ENCODE measurements at regions not wholly inside any gene's neighbourhood (a gene's known extent, or its start where the extent isn't known, plus 50 kb on each side); places are given as distances from the start of the nearest gene placed in this dataset.
A peak's percentile ranks its signal among the peaks of the same experiment; 100 is the strongest.

DNA sequence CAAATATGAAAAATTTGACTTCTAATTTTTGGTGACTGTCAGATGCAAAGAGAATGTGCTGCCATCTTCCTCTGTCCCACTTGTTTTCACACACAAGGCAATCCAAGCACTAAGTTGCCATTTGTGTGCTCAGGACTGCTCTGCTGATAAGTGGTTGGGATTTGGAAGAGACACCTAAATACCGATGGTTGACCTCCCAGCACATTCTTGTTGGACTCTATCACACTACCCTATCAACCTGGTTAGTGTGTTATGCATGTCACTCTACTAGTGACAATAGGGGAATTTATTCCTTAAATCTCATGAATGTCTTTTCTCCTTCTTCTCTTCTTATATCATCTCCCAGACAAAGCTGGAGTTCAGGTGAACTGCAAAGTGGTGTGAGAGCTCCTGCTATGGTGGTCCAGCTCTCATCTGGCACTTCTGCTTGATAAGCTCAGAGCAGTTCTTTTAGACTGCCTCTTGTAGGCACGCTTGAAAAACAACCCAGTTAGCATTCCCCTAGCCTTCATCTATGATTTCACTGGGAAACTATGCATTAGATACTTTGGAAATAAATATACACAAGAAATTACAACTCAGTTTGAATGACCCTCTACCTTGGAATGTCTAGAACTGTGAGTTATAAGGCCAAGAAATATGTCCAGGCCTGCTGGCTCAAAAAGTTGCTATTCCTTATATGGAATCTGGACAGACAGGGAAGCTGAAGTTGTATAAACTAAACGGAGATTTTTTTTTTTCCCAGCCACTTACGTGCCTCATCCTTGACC, 404.8 kb downstream of the MEIS1 start:
- DNase-seq (ENCODE audit: low read depth in 3 of 3, low spot score in 2 of 3), result no peak

DNA sequence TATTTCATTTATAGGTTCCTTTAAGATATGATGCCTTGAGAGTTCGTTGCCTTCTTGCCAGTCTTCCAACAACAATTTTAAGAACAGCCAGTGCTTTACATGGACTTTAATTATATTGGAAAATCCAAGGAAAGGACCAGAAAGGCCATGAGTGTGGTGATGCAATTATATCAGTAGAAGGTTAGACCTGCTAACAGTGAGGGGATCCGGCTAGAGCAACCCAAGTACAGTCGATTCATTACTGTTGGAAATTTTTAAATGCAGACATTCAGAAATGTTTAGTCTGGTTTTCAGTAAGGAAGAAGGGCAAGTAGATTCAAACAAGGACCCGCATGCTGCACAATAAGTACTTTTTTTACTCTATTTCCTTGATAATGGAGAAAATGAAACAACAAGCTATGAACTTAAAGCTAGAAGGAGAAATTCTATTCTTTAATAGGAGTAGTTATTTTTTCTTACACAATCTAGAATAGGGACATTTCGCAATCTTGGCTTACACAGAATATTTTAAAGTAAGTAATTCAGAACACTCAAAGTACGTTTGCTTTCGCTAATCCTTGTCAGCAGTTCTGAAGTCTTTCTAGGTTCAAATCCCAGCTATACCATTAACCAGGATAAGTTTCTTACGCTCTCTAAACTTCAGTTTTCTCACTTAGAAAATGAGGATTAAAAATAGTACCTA, 405.5 kb downstream of the MEIS1 start:
- no peak for DNase-seq (ENCODE audit: low read depth in 3 of 3, low spot score in 2 of 3)

DNA sequence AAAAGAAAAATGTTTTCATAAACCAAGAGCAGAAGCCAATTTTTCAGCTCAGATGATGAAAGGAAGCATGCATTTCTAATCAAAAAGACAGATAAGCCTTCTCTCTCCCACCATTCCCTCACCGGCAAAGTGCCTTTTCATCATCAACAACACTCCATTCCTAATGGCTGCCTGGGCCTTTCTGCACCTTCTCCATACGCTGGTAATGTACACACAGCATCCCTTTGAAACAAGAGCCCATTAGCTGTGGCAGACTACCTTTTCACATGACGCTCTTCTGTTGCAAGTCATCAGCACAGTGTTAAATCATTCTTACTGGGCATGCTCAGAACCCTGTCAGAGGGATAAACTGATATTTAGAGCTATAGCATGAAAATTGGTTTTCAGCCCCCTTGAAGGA, 408.9 kb downstream of the MEIS1 start:
- no peak for DNase-seq (ENCODE audit: low read depth in 3 of 3, low spot score in 2 of 3)

DNA sequence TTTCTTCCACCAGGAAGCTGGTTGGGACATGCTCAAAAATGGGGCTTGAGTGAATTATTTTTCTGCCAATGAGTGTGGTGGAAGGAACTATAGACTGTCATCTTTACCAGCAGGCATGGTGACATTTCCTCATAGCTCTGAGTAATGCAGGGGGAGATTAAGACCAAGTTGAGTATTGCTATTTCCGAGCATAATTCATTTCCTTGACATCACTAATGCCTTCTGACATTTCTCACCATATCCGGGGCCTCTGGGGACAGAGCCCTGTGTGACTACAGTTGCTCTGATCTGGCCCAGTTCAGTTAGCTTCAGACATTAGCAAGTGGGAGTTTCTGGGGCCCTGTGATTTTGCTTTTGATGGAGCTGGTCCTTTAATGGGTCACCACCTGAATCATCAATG, 410.4 kb downstream of the MEIS1 start:
- no peak for DNase-seq (ENCODE audit: low read depth in 3 of 3, low spot score in 2 of 3)

DNA sequence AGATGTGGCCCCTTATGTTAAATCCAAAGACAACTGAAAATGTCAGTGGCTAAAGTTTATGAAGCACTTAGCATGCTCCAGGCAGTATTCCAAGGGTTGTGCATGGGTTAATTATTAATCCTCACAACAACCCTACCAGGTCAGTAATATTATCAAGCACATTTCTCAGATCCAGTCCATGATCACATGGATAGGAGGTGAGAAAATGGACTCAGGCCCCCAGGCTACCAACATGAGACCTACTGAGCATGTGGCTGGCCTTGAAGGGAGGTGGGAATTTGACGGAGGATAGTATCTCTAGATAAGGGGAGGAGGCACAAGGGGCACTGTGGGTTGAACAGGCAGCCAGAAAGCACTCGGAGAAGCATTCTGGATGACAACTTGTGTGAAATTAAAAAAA, 412.0 kb downstream of the MEIS1 start:
- no peak for DNase-seq (ENCODE audit: low read depth in 3 of 3, low spot score in 2 of 3)

DNA sequence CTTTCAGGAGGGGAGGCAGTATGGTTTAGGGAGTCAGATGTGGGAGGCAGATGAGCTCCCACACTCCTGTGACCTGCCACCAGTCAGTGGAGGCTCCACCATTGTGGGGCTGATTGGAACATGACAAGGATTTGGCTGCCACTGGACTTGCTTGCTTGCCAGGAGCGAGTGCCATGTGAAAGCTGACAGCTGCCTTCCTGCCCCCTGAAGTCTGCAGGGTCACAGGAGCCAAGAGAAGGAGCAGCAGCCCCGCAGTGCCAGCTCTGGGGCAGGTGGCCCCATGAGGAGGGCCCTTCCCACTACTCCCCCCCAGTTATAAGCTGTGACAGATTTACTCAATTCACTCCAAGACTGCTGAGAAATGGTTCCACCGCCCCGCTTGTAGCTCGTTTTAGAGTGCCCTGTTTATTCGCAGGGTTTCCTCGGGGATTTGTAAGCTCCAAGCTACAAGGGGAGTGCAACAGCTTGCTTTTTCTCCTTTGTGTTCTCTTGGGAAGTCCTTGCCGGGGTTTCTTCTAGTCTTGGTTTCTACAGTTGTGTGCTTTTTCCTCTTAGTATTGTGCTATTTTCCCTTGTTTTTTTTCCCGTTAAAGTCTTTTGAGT, 414.3 kb downstream of the MEIS1 start:
- no peak for DNase-seq (ENCODE audit: low read depth in 3 of 3, low spot score in 2 of 3)

DNA sequence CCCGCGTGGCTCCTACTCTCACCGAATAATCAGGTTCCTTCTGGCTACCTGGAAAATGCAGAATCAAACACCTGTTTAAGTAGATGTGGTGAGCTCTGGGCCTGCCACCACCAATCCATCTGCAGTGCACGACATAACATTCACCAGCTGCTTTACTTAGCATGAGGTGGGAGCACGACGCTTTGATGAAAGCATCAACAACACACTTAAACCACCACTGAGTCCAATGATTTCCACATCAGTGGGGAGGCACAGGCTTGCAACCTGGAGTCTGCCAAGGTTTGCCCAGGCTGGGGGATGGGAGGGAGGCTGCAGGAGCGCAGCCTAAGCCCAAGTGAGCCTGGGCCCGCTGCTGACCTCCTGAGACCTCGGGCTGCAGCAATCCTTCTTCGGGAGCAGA, 415.5 kb downstream of the MEIS1 start:
- no peak for DNase-seq (ENCODE audit: low read depth in 3 of 3, low spot score in 2 of 3)

DNA sequence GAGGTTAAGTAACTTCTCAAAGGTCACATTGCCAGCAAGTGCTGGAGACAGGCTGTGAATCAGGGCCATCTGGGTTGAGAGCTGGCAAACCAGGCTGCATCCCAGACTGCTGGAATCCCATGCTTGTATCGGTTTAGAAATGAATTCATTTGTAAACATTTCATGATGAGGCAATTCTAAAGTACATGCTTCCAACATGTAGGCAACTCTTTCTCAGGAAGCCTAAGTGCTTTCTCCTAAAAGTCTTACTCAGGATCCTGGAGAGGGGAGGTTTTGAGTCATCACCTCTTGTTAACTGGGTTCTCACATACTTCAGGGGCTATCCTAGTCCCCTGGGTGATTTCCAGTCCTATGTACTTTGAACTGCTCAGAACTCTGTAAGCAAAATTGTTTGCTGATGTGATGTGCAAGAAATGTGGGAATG, 416.5 kb downstream of the MEIS1 start:
- DNase-seq (ENCODE audit: low read depth in 3 of 3, low spot score in 2 of 3), result no peak

DNA sequence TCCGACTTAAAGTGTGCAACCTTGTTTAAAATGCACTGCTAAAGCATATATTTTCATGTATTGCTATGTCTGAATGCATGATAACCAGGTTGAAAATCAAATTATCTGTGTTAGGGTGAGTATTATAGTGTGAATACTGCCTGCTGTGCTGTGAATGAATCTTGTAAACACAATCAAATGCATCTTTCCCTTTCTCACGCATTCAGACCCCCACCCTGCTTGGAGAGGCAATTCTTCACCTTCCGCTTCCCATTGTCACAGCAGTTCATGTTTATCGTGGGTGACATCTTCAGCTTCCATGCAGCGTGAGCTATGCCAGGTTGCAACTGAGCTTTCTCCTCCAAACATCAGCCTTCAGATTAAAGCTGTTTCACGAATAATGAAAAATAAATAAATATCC, 418.0 kb downstream of the MEIS1 start:
- DNase-seq (ENCODE audit: low read depth in 3 of 3, low spot score in 2 of 3), result no peak

DNA sequence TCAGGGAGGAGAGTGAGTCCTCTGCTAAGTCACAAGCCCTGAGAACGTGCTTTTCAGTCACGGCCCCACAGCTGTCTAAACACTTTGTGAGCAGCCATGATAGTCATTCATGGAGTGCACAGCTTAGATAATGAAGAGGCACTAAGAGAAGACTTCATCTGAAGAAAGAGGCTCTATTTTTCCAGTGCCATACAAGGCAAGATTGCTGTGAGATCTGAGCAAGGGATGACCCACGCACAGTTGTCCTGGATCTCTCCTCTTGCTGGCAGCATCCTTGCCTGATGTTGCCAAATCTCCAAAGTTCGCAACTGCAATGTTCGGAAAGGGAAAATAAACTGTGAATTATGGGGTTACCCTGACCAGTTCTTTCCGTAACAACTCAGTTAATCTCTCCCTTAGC, 418.7 kb downstream of the MEIS1 start:
- DNase-seq (ENCODE audit: low read depth in 3 of 3, low spot score in 2 of 3), result no peak

DNA sequence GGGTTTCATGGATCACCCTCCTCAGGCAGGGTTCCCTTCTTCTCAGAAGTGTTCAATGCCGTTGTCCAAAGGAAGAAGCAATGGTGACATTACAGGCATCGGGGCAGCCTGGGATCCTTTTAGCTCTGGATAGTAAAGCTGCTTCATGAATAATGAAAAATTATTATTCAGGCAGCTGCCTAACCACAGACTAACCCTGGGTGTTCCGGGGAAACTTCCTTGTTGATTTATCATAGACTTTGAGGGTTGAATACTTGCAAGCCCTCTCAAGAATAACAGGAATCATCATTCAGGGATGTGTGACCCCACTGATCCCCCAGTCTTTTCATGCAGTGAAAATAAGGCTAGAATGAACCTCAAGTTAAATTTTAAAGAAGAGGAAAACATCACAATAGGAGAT, 419.4 kb downstream of the MEIS1 start:
- no peak for DNase-seq (ENCODE audit: low read depth in 3 of 3, low spot score in 2 of 3)

DNA sequence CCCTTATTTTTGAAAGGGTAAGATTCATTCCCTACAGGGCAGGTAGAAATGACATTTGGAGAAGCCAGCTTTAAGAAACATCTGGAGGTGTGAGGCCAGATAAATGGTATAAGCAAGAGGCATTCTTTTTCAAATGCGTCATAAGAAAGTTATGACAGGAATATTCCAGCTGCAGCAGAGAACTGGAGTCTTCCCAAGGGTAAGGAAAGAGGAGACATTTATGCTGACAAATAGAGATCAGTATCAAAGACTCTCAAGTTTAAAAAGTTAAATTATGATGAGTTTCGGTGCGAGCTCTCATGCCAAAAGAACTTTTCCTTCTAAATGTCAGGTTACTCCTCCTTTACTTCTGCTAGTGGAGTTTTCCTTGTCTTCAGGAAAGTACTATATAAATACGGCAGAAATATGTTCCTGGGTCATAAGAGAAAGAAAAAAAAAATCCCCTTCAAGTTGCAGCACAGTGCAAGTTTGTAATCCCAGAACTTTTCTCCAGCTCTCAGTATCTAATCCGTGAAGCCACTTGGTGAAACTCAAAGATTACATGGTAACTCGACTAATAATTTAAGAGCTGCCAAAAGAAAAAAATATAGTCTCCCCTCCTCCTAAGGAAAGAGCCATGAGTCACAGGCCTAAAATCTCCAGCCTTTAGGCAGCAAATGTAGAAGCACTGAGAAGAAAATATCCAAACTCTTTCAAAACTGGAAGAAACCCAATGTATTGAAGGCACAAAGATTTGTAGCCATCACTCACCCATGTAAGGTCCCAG, 428.1 kb downstream of the MEIS1 start:
- DNase-seq (ENCODE audit: low read depth in 3 of 3, low spot score in 2 of 3), result no peak

DNA sequence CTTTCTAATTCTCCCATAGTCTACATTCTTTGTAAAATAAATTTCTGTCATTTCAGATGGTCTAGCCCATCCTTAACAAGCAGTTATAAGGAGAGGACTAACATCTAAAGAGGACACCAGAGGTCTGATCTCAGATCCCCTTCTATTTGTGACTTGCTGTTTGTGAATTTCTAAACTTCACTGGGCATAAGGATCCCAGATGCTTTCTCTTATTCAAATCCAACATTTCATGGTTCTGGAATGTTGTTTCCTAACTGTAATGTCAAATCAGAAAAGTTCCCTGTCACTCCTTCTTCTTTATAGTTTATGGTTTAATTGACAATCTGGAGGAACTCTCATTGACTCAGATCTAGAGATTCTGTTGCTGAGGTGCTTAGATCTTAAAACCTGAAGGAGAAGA, 430.2 kb downstream of the MEIS1 start:
- no peak for DNase-seq (ENCODE audit: low read depth in 3 of 3, low spot score in 2 of 3)

DNA sequence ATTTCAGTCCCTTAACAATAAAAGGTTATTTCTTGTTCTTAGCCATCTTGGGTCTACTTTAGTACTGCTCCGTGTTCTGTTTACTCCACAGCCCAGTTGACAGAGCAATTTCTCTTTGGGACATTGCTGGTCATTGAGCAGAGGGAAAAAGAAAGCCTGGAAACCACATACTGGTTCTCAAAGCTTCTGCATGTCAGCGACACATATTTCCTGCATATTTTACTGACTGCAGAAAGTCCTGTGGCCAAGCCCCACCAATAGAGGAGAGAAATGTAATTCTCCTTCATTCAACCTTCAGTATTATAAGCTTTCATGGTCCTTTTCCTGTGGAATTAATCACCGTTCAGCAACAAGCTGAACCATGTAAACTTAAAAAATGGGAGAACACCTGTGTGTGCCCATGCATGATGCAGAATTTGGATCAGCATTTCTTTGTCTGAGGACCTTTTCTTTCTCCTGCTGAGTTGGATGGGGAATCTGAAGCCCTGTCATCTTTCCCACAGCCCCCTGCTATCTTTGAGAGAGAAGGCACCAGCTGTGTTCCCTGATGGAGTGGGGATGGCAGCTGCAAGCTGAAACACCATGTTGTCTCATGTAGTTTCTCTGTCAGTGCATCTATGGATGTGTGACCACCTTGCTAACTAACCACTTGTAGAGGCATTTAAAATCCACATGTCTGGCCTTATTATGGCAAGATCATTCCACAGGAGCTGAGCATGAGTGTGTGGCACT, 431.6 kb downstream of the MEIS1 start:
- no peak for DNase-seq (ENCODE audit: low read depth in 3 of 3, low spot score in 2 of 3)

DNA sequence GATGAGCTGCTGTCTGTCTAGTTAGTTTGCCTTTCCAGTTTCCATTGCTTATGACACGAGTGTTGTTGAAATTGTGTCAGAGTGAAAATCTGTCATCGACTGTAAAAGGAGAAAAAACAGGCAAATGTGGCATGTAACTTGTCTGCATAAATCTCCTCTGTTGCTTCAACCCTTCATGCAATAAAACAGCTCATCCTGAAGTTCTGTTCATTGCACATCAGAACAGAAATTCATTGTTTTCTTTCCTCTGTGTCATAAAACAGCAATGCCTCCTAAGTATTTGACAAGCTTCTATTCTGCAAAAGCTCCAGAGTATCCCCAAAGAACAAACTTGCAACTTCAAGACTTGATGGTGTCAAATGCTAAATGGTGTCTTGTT, 432.1 kb downstream of the MEIS1 start:
- DNase-seq (ENCODE audit: low read depth in 3 of 3, low spot score in 2 of 3), result no peak

DNA sequence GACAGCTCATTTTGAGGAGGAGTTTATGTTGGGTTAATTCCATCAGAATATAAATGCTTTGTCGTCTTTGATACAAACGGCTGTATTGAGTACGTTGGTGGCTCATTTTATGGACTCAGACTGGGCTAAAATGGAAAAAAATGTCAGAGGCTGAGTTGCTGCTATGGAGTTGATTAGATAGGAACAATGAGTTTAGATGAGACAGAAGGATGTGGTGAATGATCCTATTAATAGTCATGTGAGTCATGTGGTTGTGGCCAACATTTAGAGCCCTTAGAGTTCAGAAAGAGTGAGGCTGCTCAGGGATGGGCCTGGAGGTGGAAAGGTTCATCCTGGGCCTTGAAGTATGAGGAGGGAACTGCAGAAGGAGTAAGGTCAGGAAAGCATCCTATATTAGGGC, 434.2 kb downstream of the MEIS1 start:
- no peak for DNase-seq (ENCODE audit: low read depth in 3 of 3, low spot score in 2 of 3)

DNA sequence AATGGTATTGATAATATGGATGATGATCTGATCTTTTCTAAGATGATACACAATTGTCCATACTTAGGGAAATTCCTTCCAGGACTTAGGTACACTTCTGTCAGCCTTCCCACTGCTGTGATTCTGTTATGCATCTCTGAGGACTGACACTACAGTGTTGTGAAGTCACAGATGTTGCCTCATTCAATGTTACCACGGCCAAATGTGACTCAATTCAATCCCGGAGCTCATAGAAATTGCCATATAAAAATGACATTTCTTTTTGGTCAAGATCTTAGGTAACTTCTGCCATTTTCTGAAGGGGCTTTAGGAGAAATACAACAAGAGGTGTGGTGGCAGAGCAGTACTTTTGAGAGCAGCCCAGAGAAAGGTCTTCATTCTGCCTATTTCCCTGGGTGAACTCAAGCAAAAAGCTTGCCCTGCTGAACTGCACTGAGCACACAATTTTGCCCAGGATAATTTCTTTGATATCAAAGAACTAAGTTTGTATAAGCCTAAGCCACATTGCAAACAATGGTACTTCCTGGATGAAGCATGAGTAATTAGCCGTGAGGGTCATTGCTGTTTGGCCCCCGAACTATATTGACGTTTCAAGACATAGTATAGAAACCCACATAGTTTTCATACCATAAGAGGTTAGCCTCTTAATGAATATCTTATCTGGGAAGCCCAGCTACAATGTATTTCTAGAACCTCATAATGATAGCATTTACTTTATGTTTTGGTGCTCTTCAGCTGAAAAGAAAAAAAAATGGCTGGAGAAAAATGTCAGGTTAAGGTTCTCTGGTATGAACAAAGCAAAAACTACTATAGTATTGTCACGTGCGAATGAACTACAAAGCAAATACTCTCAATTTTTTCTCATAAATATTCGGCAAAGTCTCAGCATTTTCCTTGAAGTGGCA, 437.4 kb downstream of the MEIS1 start:
- DNase-seq (ENCODE audit: low read depth in 3 of 3, low spot score in 2 of 3), result no peak

DNA sequence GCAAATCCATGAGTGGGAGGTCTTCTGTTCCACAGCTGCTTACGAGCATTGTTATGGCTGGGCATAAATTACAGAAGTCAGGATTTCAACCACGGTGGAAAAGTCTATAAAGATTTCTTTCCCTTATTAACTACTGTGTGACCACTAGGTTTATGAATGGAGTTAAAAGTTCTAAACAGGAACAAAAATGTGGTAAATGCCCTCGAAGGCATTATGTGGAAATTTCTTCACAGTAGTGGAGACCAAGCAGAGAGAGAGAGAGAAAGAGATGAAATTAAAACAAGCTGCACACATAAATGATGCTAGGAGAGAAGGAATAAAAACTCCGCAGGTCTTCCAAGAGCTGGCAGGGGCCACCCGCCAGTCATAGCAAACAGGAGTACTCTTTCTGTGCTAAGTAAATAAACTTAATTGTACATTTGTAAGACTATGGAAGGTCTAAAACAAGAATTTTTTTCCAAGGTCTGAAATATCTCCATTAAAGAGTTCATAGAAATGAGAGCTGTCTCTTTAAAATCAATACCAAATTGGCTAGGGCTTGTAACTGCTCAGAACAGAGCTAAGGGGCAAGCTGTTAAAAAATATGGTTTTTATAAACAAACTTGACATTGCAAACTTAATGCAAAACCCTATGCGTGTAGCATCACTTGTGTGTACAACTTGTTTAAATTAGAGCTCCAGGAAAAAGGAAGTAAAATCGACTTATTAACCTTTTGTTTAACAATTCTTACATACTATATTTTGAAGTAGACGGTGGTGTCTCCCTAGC, 438.2 kb downstream of the MEIS1 start:
- peak in 1 of 3 donors; percentile 58 for DNase-seq (ENCODE audit: low read depth in 3 of 3, low spot score in 2 of 3)

DNA sequence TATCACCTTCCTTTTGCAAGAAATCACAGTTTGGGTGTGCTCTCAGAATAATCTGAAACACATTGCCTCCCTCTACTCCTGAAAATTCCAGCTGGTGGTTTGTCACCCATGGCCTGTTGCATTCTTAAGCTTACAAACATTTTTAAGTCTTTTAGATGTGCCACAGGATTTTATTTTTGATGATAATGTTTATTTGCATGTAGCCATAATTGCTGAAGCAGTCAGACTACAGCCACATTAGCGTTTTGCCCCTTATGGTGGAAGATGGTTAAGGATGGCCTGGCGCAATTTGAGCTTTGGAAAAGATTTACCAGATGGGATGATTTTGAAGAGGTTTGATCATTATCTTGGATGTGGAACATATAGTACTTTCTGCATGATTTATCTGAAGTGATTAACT, 439.5 kb downstream of the MEIS1 start:
- no peak for DNase-seq (ENCODE audit: low read depth in 3 of 3, low spot score in 2 of 3)
